ENCODE measurements at regions not wholly inside any gene's neighbourhood (a gene's known extent, or its start where the extent isn't known, plus 50 kb on each side); places are given as distances from the start of the nearest gene placed in this dataset.

GRCh38 chr2:41908349-41908748 is 139.5 kb upstream of the PKDCC start:
- TF ChIP-seq CTCF (IDR thresholded peaks at IDR 0.05), result no peak
- no peak for TF ChIP-seq POLR2A (IDR thresholded peaks at IDR 0.05)
